Smooth muscle cell of the brain vasculature (primary cell): ENCODE measurements at regions not wholly inside any gene's neighbourhood (a gene's known extent, or its start where the extent isn't known, plus 50 kb on each side); places are given as distances from the start of the nearest gene placed in this dataset.
"Not testable (repeated sequence)": the region's sequence is repeated elsewhere in the genome, so short reads cannot be mapped to it uniquely, and the experiment has no call there.

Experiments used
- DNase-seq: peaks from one replicate; pipeline ENCODE4 v3.0.0-alpha.2; 2012; ENCODE audit warnings: low read depth, low spot score

DNA sequence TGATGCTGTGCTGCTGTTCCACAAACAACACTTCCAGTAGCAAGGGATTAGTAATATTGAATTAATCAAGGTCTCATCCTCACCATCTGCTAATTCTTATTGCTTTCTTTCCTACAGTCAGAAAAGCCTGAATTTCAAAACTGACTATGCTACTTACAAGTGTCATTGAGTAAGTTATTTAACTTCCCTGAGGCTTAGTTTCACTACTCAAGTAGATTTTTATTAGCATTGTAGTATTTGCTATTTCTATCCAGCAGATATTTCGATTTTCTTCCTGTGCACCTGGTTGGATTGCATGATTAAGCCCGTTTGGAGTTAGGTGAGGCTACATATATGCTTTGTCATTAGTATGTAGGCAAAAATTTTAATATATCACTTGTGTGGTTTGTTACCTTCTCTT is 591.5 kb downstream of the TRHDE start:
- no peak for DNase-seq

DNA sequence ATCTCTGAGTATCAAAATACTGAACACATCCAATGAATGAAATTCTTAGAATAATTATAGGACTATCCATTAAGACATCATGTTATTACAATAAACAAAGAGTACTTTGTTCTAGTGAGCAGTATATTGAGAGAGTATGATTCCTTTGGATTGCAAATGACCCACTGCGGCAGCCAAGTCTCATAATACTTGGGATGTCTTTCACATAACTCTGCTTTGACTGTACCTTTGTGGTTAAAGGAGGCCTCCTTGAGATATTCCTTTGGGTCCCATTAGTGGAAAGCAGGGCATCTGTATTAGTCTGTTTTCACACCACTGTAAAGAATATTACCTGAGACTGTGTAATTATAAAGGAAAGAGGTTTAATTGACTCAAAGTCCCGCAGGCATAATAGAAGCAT is 593.8 kb downstream of the TRHDE start:
- no peak for DNase-seq

DNA sequence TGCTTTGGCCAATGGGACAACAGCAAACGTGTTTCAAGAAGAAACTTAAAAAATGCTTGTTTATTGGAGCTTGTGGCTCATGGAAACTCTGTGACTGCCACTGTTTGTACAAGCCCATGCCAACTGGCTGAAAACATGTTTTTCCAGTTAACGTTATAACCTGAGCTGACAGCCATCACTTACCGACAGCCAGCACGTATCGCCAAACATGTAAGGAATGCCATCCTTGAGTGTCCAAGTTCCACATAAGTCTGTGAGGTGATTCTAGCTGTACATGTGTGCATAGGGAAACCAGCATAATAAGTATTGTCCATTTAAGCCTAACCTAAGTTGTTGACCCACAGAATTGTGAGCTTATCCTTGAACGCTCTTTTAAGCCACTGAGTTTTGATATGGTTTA is 596.9 kb downstream of the TRHDE start:
- DNase-seq, result no peak

DNA sequence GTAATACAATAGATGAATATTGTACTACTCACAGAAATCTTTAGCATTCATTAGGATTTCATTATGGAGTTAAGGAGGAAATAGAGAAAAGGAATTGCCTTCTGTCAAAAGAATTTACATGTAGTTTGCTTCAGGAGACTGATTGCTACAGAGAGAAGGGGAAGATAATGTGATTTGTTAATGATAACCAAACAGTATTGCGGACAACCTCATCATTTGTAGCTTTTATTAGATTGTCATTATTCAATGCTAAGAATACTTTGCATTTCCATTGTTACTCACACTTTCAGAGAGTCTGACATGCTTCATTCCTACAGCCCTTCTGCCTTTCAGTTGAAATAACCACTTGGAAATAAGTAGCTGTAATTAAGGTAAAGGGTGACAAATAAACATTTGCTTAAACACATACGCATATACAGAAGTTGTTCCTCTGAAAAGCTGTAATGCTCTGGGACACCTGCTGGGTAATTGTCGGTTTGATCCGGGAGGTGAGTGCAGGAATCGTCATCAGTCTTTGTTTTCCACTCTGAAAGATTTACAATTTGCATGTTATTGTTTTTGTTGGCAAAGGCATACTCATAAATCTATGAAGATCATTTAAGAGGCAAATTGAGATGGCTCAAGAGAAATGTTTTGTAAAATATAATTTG is 600.2 kb downstream of the TRHDE start:
- no peak for DNase-seq

DNA sequence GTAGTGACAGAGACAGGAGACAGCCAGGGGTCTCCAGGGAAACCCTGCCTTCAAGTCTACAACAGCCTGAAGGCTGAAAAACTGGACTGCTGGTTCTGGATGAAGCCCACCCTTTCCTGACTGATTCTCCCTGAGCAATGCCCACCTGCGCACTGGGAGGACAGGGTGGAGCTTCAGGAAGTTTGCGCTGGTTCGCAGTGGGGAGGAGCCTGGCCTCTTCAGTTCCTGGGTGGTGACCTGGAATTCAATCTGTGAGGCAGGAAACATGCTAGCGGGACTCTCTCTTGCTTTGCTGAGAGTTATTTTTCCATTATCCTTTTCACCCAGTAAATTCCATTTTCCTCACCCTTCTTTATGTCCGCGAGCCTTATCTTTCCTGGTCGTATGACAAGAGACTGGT is 600.8 kb downstream of the TRHDE start:
- DNase-seq, result no peak

DNA sequence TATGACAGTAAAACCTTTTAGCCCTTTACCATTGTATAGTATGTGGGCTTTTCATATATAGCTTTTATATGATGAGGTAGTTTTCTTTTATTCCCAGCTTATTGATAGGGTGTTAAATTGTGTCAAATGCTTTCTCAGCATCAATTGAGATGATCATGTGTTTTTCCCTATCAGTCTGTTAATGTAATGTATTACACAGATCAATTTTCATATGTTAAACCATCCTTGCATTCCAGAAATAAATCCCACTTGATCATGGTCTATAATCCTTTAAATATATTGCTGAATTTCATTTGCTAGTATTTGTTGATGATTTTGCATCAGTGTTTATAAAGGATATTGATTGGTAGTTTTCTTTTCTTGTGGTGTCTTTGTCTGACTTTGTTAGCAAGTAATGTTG is 603.9 kb downstream of the TRHDE start:
- DNase-seq, result no peak

DNA sequence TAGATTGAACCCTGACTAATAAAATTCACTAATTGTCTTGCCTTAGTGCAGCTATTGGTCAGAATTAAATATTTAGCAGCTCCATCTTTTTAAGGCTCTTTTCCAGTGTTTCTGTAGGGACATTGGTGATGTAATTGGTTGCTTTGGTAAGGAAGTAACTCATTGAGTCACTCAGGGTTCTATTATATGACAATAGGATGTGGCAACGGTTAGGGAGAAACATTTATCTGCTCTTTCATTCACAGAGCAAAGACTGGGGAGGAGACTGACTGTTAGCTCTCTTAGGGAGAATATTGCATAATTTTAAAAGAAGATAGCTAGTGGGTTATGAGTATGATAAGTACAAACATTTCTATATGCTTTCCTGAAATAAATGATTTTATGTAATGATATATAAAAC is 616.5 kb downstream of the TRHDE start:
- DNase-seq, result no peak

DNA sequence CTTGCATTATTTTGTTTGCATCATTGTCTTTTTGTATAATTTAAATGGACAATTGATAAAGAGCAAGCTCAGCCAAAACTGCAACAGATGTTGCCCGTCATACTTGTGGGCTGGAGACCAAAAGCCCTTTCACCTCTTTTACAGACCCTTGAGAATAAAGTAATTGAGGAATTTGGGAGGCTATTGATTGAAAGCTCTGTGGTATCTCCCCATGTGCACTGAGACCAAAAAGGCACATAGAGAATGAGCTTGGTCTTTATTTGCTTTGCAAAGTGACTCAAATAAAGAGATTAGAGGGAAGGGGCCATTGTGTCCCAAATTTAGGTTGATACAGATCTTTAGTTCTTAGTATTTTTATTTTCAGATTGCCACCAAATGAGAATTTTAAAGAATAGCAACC is 617.6 kb downstream of the TRHDE start:
- DNase-seq, result no peak

DNA sequence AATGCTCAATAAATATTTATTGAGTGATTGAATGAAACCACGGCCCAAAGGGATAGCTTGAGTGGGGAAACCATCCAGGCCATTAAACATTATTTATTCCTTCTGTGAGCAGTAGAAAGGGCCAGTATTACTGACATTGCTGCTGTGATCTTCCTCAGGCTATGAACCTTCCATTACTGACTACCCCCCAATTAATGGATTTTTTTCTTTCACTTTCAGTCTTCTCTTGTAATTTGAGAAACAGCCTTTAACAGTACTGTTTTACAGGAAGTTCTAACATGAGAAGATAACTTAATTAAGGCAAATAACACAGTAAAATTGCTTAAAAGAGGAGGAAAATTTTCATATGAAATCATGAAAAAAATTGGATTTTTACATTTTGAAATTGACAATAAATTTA is 629.5 kb downstream of the TRHDE start:
- no peak for DNase-seq

DNA sequence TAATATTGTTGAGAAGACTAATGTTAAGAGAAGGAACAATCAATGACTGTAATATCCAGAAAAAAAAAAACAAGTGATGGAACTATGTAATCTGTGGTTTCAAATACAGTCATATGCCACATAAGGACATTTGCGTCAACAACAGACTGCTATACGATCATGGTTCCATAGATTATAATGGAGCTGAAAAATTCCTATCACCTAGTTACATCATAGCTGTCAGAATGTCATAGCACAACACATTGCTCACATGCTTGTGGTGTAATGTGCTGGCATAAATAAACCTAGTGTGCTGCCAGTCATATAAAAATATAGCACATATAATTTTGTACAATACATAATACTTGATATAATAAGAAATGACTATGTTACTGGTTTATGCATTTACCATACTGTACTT is 653.5 kb downstream of the TRHDE start:
- no peak for DNase-seq

DNA sequence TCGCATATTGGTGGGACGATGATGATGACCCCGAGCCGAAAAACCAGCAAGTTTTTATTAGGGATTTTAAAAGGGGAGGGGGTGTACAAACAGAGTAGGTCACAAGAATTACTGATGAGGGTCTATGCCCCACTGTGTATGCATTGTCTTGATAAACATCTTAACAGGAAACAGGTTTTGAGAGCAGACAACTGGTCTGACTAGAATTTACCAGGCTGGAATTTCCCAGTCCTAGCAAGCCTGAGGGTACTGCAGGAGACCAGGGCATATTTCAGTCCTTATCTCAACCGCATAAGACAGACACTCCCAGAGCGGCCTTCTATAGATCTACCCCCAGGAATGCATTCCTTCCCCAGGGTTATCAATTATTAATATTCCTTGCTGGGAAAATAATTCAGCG is 659.7 kb downstream of the TRHDE start:
- DNase-seq, result not testable (repeated sequence)

DNA sequence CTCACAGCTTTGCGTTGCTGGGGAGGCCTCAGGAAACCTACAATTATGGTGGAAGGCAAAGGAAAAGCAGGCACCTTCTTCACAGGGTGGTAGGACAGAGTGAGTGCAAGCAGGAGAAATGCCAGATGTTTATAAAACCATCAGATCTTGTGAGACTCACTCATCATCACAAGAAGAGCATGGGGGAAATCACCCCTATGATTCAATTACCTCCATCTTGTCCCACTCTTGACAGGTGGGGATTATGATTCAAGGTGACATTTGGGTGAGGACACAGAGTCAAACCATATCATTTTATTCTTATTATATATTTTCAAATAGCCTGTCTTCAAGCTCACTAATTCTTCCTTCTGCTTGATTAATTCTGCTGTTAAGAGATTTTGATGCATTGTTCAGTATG is 665.3 kb downstream of the TRHDE start:
- DNase-seq, result no peak

DNA sequence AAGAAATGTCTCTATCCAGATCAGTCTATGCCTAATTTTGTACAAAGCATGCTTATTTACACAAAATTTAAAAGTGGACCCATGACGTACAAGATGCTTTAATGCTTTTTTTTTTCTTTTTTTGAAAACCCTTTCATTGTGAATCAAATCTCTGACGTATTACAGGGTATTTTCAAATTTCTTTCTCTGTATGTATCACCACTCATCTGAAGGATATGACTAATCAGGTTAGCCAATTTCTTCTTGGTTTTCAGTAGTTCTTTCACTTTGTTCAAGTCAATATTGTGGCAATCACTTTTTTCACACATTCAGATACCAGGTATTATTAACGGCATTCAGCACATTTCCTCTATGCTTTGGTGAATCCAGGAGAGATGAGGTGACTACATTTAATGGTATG is 685.3 kb downstream of the TRHDE start:
- DNase-seq, result no peak

DNA sequence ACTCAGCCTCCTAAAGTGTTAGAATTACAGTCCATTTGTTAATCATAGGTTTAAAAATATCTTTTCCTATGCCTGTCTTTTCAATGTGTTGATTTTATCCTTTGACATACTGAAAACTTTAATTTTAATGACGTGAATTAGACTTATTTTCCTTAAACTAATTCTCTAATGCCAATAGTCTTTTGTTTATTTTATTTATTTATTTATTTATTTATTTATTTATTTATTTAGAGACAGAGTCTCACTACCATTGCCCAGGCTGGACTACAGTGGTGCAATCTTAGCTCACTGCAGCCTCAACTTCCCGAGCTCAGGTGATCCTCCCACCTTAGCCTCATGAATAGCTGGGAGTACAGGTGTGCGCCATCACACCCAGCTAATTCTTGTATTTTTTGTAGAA is 694.5 kb downstream of the TRHDE start:
- no peak for DNase-seq

DNA sequence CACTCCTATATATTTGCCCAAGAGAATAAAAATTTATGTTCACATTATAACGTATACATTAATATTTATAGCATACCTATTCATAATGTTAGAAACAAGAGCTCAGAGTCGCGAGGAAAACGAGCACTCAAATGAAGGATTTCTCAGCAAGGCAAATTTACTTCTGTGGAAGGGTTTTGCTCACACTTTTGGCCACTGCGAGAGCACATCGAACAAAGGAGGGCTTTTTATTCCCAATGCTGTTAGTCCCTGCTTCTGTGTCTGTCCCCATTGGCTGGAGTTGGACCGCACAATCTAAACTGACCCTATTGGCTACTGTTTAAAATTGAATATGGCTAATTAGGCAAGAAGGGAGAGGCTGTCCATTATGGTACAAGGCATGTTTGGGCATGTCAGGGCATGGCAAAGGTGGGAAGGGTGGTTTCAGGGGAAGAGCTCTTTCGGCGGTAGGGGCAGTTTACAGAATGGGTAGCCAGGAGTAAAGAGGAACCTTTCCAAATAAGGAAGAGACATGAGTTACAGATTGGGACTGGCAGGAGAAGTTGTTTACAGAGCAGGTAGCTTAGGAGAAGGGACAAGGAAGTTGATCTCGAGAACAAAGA is 702.9 kb downstream of the TRHDE start:
- no peak for DNase-seq

DNA sequence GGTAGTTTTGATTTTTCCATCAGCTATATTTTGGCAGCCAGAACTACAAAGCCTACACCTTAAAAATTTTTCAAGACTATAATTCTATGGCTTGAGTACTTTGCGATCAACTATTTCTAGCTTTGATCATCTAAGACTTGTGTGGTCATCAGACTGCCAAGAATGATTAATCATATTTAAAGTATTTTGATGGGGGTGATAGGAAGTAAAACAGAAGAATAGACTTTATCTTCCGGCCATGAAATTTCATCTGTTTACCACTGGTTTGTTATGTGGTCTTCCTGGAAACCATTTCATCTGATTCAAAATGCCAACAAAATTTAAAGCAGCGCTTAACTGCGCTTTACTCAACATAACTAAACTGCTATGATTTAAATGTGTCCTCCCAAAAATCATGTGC is 706.8 kb downstream of the TRHDE start:
- DNase-seq, result no peak

DNA sequence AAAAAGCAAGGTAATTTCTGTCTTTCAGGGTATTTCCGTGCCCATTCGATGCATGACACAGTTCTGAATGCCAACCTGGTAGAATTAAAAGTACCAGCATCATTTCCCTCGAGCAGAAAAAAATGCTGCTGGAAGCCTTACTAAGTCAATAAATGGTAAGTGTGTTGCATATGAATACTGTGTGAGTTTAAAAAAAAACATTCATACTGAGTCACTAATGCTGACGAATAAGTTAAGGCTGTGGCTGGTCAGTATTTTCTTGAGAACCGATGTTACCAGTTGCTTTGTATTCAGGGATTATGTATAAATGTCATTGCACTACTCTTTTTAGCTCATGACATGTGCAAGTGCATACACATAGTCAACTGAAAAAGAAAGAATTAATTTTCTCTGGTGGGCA is 710.2 kb downstream of the TRHDE start:
- DNase-seq, result no peak

DNA sequence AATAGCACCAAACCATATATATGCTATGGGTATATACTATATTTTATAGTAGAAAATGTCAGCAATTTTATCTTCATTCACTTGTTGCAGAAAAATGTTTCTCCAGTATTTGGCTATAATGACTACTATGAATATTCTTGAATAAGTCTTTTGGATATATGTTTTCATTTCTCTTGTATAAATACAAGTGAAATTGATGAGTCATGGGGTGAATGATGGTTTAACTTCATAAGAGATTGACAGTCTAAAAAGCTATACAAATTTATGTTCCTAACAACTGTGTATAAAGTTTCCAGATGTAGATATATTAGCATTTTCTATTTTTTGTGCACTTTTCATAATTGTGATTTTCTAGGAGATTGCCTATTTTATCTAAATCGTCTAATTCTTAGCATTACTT is 714.8 kb downstream of the TRHDE start:
- no peak for DNase-seq

DNA sequence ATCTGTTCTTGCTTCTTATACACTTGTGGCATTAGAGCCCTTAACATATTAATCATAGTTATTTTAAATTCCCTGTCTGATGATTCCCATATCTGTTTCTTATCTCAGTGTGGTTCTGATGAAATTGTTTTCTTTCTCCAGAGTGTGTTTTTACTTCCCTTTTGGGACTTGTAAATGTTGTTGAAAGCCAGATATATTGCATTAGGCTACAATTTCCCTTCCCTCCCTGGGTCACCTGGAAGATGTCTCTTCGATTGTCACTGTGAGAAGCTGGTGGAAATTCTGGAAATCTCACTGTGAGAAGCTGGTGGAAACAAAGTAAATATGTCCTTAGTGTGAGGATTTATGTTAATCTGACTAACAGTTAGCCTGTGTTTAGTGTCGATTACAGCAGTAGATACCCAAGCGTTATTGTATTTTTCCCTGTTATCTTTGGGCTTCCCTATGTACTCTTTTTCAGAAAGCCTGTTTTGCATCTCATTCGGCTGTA is 717.3 kb downstream of the TRHDE start:
- no peak for DNase-seq

DNA sequence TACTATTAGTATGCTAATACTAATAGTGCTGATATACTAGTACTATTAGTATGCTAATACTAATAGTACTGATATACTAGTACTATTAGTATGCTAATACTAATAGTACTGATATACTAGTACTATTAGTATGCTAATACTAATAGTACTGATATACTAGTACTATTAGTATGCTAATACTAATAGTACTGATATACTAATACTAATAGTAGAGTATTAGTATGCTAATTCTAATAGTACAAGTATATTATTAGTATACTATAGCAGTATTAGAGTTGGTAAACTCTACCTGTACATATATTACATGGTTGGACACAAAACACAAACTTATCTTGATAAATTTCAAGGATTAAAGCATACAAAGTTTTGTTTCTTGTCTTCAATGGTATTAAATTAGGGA is 722.9 kb downstream of the TRHDE start:
- DNase-seq, result not testable (repeated sequence)

DNA sequence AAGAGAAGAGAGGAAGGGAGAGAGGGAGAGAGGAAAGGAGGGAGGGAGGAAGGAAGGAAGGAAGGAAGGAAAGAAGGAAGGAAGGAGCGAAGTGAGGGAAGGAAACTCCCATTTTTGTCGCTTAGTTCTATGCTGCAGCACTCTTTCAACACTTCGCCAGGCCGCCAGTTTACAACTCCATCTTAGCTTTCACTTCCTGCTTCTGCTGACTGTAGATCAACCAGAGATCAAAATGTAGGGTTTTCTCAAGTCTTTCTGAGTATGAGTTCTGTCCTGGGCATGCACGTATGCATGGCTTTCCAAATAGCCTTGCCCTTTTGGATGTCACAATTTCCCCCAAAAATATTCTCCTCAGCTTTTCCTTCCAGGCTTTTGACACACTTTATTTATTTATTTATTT is 723.4 kb downstream of the TRHDE start:
- DNase-seq, result no peak

DNA sequence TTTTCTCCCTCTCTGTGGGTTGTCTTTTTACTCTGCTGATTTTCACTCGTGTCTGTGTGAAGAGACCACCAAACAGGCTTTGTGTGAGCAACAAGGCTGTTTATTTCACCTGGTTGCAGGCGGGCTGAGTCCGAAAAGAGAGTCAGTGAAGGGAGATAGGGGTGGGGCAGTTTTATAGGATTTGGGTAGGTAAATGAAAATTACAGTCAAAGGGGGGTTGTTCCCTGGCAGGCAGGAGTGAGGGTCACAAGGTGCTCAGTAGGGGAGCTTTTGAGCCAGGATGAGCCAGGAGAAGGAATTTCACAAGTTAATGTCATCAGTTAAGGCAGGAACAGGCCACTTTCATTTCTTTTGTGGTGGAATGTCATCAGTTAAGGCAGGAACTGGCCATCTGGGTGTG is 729.6 kb downstream of the TRHDE start:
- not testable (repeated sequence) for DNase-seq

DNA sequence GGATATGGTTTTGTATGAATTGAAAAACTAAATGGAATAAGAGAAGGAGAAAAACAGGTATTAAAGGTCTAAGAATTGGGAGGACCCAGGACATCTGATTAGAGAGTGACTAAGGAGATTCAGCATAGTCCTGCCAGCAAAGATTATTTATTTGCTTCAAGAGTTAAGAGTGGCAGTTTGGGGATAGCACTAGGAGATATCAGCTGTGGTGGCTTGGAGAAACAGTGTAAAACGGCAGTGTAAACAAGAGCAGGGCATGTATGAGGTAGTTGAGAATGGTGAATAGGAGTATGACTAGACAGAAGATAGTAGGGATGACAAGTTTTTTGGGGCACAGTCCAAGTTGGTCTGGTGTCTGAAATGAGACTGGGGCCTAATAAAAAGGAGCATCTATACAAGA is 730.3 kb downstream of the TRHDE start:
- not testable (repeated sequence) for DNase-seq
